GM18951 (cell line): ENCODE measurements at regions not wholly inside any gene's neighbourhood (a gene's known extent, or its start where the extent isn't known, plus 50 kb on each side); places are given as distances from the start of the nearest gene placed in this dataset.

Experiments used
- POLR2A ChIP-seq: IDR thresholded peaks from 4 replicates; pipeline ENCODE4 v1.6.1; 2011; ENCODE audit warnings: mild to moderate bottlenecking; ENCODE audit not compliant: insufficient read length, insufficient read depth; ENCODE audit errors: extremely low read depth
- in situ Hi-C: fragments of 300-500 bp; cut with MboI; formaldehyde crosslinking; loops from one replicate; pipeline ENCODE4 v1.12.0; 2022; ENCODE audit warnings: low sequenced_read_pairs, mixed read lengths, inconsistent platforms; ENCODE audit not compliant: unreplicated experiment

- in situ Hi-C loops = loop anchor here (10.0 kb wide), 1 partner anchor 503 kb away; no protein-coding TSS in a partner anchor
- no peak for TF ChIP-seq POLR2A
Observed at GRCh38 chr7:22551768-22552513, 52.0 kb upstream of the STEAP1B start.

GRCh38 chr7:22550514-22551030 is 50.6 kb upstream of the STEAP1B start:
- in situ Hi-C loops = loop anchor here (10.0 kb wide), 1 partner anchor 504 kb away; no protein-coding TSS in a partner anchor
- TF ChIP-seq POLR2A = no peak

GRCh38 chr7:22549667-22550513 is 49.9 kb upstream of the STEAP1B start:
- TF ChIP-seq POLR2A = no peak
- in situ Hi-C loops = loop anchor here (10.0 kb wide), 1 partner anchor 505 kb away; no protein-coding TSS in a partner anchor
